HG02973 (cell line): ENCODE measurements at regions not wholly inside any gene's neighbourhood (a gene's known extent, or its start where the extent isn't known, plus 50 kb on each side); places are given as distances from the start of the nearest gene placed in this dataset.

Experiments used
- ATAC-seq: cut with Tn5 transposase; IDR thresholded peaks from one replicate; pipeline ENCODE4 v1.9.1; 2021; ENCODE audit warnings: moderate library complexity; ENCODE audit not compliant: unreplicated experiment

DNA sequence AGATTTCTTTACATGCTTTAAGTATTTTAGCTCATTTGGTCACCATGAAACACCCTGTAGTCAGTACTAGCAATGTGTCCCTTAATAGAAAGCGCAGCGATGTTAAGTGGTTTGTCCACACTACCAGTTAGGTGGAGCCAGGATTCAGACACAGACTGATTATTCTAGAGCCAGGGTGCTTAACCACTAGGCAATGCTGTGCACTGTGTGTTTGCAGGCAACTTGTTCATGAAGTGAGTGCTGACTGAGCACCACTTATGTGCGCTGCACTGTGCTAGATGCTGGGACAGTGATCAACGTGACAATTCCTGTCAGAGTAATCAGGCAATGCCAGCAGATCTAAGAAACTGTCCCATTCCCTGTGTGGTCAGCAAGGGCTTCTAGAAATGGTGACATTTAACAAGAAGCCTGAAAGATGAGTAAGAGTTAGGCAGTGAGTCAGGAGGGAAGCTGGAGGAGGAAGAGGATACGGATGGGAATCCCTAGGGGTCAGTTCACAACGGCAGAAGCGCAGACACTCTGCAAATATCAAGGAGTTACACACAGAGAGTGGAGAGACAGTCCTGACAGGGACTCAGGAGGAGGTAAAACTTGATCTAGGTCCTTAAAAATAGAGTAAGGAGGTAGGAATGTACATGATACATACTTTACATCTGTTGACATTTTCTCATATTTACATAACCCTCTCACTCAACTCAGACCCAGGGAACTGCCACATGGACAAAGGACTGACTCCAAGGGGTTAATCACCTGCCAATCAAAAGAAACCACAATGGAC lies 69.7 kb upstream of the EGR2 start:
- no peak for ATAC-seq

DNA sequence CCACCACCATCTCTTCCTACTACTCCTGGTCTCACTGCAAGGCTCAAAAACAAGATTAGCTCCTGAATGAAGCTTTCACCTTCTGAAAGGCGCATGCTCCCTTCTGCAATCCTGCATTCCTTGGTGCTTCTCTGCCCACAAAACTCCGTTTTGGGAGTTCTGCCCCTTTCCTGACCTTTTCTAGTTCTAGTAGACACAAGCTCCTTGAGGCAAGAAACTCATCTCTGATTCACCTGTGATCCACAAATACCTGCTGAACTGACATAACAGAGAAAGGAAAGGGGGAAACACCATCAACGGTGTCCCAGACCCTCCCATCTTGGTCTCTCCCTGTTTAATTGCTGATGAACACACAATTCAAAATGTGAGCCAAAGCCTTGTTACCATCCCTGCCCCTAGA lies 64.0 kb upstream of the EGR2 start:
- no peak for ATAC-seq

DNA sequence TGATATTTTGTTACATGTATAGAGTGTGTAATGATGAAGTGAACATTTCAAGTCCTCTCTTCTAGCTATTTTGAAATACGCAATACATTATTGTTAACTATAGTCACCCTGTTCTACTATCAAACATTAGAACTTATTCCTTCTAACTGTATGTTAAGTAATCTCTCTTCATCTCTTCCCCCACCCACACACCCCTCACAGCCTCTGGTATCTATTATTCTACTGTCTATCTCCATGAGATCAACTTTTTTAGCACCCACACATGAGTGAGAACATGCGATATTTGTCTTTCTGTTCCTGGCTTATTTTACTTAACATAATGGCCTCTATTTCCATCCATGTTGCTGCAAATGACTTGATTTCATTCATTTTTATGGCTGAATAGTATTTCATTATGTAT lies 57.7 kb upstream of the EGR2 start:
- ATAC-seq: no peak

DNA sequence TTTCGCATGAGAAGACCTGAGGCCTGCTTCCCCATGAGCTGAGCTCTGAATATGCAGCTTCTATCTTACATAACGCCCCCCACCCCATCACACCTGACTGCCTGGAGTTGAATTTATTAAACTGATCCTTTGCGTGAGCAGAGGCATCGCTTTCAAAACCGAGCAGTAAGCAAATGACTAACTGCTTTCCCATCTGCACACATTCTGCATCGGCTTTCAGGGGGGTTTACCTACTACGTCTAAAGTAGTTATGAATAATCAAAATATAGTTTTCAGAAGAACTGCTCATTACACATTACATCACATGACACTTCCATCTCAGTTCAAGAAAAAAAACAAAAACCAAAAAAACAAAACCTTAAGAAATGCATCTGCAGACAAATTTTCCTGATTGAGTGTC lies 54.7 kb upstream of the EGR2 start:
- ATAC-seq: peak; percentile 63

DNA sequence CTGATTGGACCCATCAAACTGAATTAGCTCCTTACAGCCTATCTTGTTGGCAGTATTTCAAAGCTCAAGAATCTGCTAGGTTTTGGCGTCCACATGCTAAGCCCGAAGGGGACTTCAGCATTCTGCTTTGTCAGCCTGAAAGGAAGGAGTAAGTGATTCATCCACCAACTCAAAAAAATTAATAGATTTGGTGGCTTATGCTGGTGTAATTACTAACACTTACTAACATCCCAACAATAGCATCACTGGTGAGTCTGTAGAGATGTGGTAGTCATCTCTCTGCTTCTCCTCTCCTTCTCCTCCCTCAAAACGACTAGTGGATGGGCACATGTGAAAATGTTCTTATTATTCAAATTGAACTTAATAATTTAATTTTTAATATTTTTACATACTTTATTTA lies 53.8 kb upstream of the EGR2 start:
- no peak for ATAC-seq

DNA sequence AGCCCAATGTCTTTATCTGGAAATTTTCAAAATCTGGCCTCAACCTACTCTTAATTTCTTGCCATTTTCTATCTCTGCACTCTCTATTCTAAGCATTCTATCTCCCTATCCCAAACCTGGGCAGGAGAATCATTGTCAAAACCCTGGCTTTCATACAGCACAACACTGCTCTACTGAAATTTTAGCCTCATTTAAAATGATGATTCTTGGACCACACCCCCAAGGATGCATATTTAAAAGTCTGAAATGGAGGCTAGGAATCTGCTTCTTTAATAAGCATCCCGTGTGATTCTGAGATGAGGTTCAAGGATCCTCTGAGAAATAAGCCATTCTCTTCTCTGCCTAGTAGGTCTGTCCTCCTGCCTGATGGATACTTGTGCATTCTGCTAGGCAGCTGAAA lies 50.8 kb upstream of the EGR2 start:
- no peak for ATAC-seq

DNA sequence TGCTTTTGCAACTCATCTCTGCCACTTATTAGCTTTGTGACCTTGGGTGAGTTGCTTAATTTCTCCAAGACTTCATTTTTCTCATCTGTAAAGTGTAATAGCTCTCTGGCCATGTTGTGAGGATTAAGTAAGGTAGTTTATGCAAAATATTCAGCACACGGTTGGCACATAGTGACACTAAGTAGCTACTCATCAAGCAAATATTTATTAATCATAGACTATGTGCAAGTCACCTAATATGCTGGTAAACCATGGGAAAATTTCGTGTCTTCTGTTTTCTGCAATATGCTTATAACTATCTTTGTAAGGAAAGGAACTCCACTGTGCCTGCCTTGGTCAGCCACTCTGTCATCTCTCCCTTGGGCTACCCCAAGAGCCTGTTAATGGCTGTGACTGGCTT lies 50.3 kb upstream of the EGR2 start:
- ATAC-seq: no peak
